22Rv1 (cell line): ENCODE measurements at regions not wholly inside any gene's neighbourhood (a gene's known extent, or its start where the extent isn't known, plus 50 kb on each side); places are given as distances from the start of the nearest gene placed in this dataset.

Experiments used
- CTCF ChIP-seq: fragments of 450-650 bp; IDR thresholded peaks from 2 replicates; pipeline ENCODE4 v1.5.1; 2017; ENCODE audit warnings: mild to moderate bottlenecking
- ZFX ChIP-seq: fragments of 450-650 bp; IDR thresholded peaks from 2 replicates; pipeline ENCODE4 v1.6.1; 2017; ENCODE audit warnings: antibody characterized with exemption, borderline replicate concordance

- TF ChIP-seq CTCF (no peak), ZFX (no peak)
Observed at GRCh38 chr12:97754306-97754705, 291.7 kb downstream of the RMST start.
